ENCODE measurements at regions not wholly inside any gene's neighbourhood (a gene's known extent, or its start where the extent isn't known, plus 50 kb on each side); places are given as distances from the start of the nearest gene placed in this dataset.

GRCh38 chr4:155541716-155542115 lies 124.9 kb upstream of the GUCY1A1 start:
- H3K79me2 ChIP-seq (ENCODE audit: low read length), result no peaks in the 10 kb centered on the region

DNA sequence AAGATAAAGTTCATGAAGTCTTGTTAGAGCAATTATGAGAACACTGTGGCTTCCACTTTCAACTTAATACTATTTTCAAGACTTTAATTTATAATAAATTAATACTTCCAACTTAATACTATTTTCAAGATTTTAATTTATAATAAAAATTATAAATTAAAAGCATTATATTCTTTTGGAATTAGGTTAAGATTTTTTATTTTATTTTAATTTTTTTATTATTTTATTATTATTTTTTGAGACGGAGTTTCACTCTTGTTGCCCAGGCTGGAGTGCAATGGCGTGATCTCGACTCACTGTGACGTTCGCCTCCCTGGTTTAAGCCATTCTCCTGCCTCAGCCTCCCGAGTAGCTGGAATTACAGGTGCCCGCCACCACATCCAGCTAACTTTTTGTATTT lies 126.0 kb upstream of the GUCY1A1 start:
- H3K27me3 ChIP-seq (ENCODE audit: low read depth, low read length), result no peaks in the 10 kb centered on the region
- H3K36me3 ChIP-seq (replicated peaks; ENCODE audit: low read depth, low read length), result no peaks in the 10 kb centered on the region
- TF ChIP-seq, protein P1, sequence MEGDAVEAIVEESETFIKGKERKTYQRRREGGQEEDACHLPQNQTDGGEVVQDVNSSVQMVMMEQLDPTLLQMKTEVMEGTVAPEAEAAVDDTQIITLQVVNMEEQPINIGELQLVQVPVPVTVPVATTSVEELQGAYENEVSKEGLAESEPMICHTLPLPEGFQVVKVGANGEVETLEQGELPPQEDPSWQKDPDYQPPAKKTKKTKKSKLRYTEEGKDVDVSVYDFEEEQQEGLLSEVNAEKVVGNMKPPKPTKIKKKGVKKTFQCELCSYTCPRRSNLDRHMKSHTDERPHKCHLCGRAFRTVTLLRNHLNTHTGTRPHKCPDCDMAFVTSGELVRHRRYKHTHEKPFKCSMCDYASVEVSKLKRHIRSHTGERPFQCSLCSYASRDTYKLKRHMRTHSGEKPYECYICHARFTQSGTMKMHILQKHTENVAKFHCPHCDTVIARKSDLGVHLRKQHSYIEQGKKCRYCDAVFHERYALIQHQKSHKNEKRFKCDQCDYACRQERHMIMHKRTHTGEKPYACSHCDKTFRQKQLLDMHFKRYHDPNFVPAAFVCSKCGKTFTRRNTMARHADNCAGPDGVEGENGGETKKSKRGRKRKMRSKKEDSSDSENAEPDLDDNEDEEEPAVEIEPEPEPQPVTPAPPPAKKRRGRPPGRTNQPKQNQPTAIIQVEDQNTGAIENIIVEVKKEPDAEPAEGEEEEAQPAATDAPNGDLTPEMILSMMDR (IDR thresholded peaks at IDR 0.05; ENCODE audit: low read depth, low read length), result no peak
- TF ChIP-seq EZH2phosphoT487 (IDR thresholded peaks at IDR 0.05; ENCODE audit: low read depth), result no peak
- no peak overlapping the region for H3K9ac ChIP-seq (ENCODE audit: low read length)
- no peak overlapping the region for H2AFZ ChIP-seq (ENCODE audit: low read depth, low read length)
- H3K4me3 ChIP-seq (ENCODE audit: low read length), result no peak overlapping the region
- H3K27ac ChIP-seq (ENCODE audit: low read length), result no peak overlapping the region
- no peaks in the 10 kb centered on the region for H4K20me1 ChIP-seq (ENCODE audit: insufficient read depth, low read length)
- H3K9me3 ChIP-seq (ENCODE audit: insufficient read depth, low read length), result no peaks in the 10 kb centered on the region
- peaks cover 4% of the 10 kb centered on the region; the same call in 1 of the 2 replicates for H3K4me1 ChIP-seq (ENCODE audit: low read length)
- H3K79me2 ChIP-seq (ENCODE audit: low read length), result no peaks in the 10 kb centered on the region
- no peak overlapping the region for H3K4me2 ChIP-seq (ENCODE audit: low read length)

More at GRCh38 chr4:155541716-155542115, 124.9 kb upstream of the GUCY1A1 start:
- no peak overlapping the region for H2AFZ ChIP-seq (ENCODE audit: low read depth, low read length)
- no peak overlapping the region for H3K9ac ChIP-seq (ENCODE audit: low read length)
- H3K4me1 ChIP-seq (ENCODE audit: low read length), result peaks cover 4% of the 10 kb centered on the region; the same call in 1 of the 2 replicates
- no peaks in the 10 kb centered on the region for H3K27me3 ChIP-seq (ENCODE audit: low read depth, low read length)
- no peaks in the 10 kb centered on the region for H4K20me1 ChIP-seq (ENCODE audit: insufficient read depth, low read length)
- no peak overlapping the region for H3K4me3 ChIP-seq (ENCODE audit: low read length)
- no peaks in the 10 kb centered on the region for H3K36me3 ChIP-seq (replicated peaks; ENCODE audit: low read depth, low read length)
- H3K4me2 ChIP-seq (ENCODE audit: low read length), result no peak overlapping the region
- TF ChIP-seq EZH2phosphoT487 (IDR thresholded peaks at IDR 0.05; ENCODE audit: low read depth), result no peak
- TF ChIP-seq, protein P1 (IDR thresholded peaks at IDR 0.05; ENCODE audit: low read depth, low read length), result no peak
- no peak overlapping the region for H3K27ac ChIP-seq (ENCODE audit: low read length)
- no peaks in the 10 kb centered on the region for H3K9me3 ChIP-seq (ENCODE audit: insufficient read depth, low read length)

GRCh38 chr4:155539746-155540145 lies 126.9 kb upstream of the GUCY1A1 start:
- Histone ChIP-seq H3K9me3 (ENCODE audit: insufficient read depth, low read length) (no peaks in the 10 kb centered on the region), H2AFZ (ENCODE audit: low read depth, low read length) (no peak overlapping the region), H3K27me3 (ENCODE audit: low read depth, low read length) (no peaks in the 10 kb centered on the region), H3K79me2 (ENCODE audit: low read length) (no peaks in the 10 kb centered on the region), H3K9ac (ENCODE audit: low read length) (no peak overlapping the region), H3K27ac (ENCODE audit: low read length) (no peak overlapping the region), H4K20me1 (ENCODE audit: insufficient read depth, low read length) (no peaks in the 10 kb centered on the region), H3K4me2 (ENCODE audit: low read length) (no peak overlapping the region), H3K36me3 (replicated peaks; ENCODE audit: low read depth, low read length) (no peaks in the 10 kb centered on the region), H3K4me1 (ENCODE audit: low read length) (peaks cover 4% of the 10 kb centered on the region; the same call in 1 of the 2 replicates), H3K4me3 (ENCODE audit: low read length) (no peak overlapping the region)
- no peak for TF ChIP-seq EZH2phosphoT487 (IDR thresholded peaks at IDR 0.05; ENCODE audit: low read depth)
- TF ChIP-seq, protein P1 (IDR thresholded peaks at IDR 0.05; ENCODE audit: low read depth, low read length), result no peak

DNA sequence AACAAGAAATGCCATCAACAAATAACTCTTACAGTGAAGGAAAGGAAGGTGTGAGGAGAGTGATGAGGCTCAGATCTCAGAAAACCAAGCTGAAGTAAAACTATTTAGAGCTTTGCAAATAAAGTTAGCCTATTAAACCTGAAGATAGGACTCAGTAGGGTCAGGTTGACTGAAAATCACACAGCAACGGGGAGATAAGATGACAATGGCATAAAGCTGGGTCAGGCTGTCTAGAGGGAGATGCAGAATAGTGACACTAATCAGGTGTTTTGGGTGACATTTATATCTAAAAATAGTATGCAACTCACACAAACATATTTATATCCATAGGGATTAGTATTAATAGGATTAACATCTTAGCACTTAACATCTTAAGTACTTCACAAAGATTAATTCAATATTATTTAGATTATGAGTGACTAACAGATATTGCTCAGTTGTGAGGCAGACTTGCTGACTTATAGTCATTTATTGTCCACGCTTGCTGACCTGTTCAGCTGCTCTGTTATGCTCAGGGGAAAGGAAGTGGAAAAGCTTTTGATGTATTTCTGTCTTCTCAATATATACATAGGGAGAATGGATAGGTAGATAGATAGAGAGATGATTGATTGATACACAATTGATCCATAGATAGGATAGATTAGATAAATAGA lies 130.7 kb upstream of the GUCY1A1 start:
- H3K27ac ChIP-seq (ENCODE audit: low read length), result no peak overlapping the region
- H3K9me3 ChIP-seq (ENCODE audit: insufficient read depth, low read length), result no peaks in the 10 kb centered on the region
- H3K9ac ChIP-seq (ENCODE audit: low read length), result no peak overlapping the region
- H3K4me2 ChIP-seq (ENCODE audit: low read length), result no peak overlapping the region
- TF ChIP-seq, protein P1 (IDR thresholded peaks at IDR 0.05; ENCODE audit: low read depth, low read length), result no peak
- no peak for TF ChIP-seq EZH2phosphoT487 (IDR thresholded peaks at IDR 0.05; ENCODE audit: low read depth)
- H3K27me3 ChIP-seq (ENCODE audit: low read depth, low read length), result no peaks in the 10 kb centered on the region
- no peaks in the 10 kb centered on the region for H4K20me1 ChIP-seq (ENCODE audit: insufficient read depth, low read length)
- H3K4me1 ChIP-seq (ENCODE audit: low read length), result no peaks in the 10 kb centered on the region
- H3K36me3 ChIP-seq (replicated peaks; ENCODE audit: low read depth, low read length), result no peaks in the 10 kb centered on the region
- no peak overlapping the region for H3K4me3 ChIP-seq (ENCODE audit: low read length)
- no peaks in the 10 kb centered on the region for H3K79me2 ChIP-seq (ENCODE audit: low read length)
- H2AFZ ChIP-seq (ENCODE audit: low read depth, low read length), result no peak overlapping the region
